Lower lobe of right lung (tissue), 2 donors: ENCODE measurements at regions not wholly inside any gene's neighbourhood (a gene's known extent, or its start where the extent isn't known, plus 50 kb on each side); places are given as distances from the start of the nearest gene placed in this dataset.
A peak's percentile ranks its signal among the peaks of the same experiment; 100 is the strongest.

Experiments
- ATAC-seq, 2 donors: fragments of 200-7000 bp; cut with Tn5 transposase; one replicate each; pipeline ENCODE4 v1.9.1; 2020 to 2022; ENCODE audit warnings: mild to moderate bottlenecking in 2 of 2, moderate library complexity in 2 of 2
- DNase-seq: peaks from one replicate; pipeline ENCODE4 v3.0.0-alpha.2; 2020
- H3K27ac ChIP-seq: fragments of 200-600 bp; one replicate; pipeline ENCODE4 v1.8.0; 2022
- H3K27me3 ChIP-seq: fragments of 200-600 bp; one replicate; pipeline ENCODE4 v1.8.0; 2022; ENCODE audit warnings: low read depth
- H3K36me3 ChIP-seq: fragments of 200-600 bp; one replicate; pipeline ENCODE4 v1.8.0; 2022; ENCODE audit warnings: mild to moderate bottlenecking
- H3K4me1 ChIP-seq: fragments of 200-600 bp; one replicate; pipeline ENCODE4 v1.8.0; 2022
- H3K4me3 ChIP-seq: fragments of 200-600 bp; one replicate; pipeline ENCODE4 v1.8.0; 2022; ENCODE audit warnings: mild to moderate bottlenecking
- H3K9me3 ChIP-seq: fragments of 200-600 bp; one replicate; pipeline ENCODE4 v1.8.0; 2022
- intact Hi-C: fragments of 100-400 bp; cut with DNase I; formaldehyde crosslinking; loops from one replicate; pipeline ENCODE4 v1.11.0; 2022
- TF ChIP-seq, protein P1 (sequence below): fragments of 200-600 bp; IDR thresholded peaks from one replicate; pipeline ENCODE4 v1.8.0; 2022; ENCODE audit warnings: antibody characterized with exemption, mild to moderate bottlenecking
- donor health status: DM: no; HTN: yes; CAD: no; lungs with severe emphysema.

DNA sequence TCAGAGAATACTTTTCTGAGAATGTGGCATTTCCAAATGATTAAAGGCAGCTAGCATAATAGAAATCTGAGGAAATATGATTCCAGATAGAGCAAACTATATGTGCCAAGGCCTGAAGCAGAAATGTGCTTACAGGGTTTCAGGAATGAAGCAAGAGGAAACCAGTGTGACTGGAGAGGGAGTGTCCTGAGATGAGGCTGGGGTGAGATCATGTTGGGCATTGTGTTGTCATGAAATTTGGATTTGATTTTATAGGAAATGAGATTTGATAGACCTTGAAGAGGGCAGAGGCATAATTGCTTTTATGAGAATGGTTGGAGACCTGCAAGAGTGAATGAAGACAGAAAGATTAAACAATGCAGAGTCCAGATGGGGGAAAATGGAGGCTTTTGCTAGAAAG lies 338.1 kb upstream of the SNX7 start:
- ATAC-seq (peak; percentile 77 to 80), DNase-seq (no peak)
- Histone ChIP-seq H3K4me1 (peaks cover 30% of the 10 kb centered on the region), H3K9me3 (no peaks in the 10 kb centered on the region), H3K4me3 (no peak overlapping the region), H3K27me3 (no peaks in the 10 kb centered on the region), H3K36me3 (no peaks in the 10 kb centered on the region), H3K27ac (peak overlapping the region; percentile 61)
- TF ChIP-seq, protein P1, sequence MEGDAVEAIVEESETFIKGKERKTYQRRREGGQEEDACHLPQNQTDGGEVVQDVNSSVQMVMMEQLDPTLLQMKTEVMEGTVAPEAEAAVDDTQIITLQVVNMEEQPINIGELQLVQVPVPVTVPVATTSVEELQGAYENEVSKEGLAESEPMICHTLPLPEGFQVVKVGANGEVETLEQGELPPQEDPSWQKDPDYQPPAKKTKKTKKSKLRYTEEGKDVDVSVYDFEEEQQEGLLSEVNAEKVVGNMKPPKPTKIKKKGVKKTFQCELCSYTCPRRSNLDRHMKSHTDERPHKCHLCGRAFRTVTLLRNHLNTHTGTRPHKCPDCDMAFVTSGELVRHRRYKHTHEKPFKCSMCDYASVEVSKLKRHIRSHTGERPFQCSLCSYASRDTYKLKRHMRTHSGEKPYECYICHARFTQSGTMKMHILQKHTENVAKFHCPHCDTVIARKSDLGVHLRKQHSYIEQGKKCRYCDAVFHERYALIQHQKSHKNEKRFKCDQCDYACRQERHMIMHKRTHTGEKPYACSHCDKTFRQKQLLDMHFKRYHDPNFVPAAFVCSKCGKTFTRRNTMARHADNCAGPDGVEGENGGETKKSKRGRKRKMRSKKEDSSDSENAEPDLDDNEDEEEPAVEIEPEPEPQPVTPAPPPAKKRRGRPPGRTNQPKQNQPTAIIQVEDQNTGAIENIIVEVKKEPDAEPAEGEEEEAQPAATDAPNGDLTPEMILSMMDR: no peak
- intact Hi-C loops: no loop called here

DNA sequence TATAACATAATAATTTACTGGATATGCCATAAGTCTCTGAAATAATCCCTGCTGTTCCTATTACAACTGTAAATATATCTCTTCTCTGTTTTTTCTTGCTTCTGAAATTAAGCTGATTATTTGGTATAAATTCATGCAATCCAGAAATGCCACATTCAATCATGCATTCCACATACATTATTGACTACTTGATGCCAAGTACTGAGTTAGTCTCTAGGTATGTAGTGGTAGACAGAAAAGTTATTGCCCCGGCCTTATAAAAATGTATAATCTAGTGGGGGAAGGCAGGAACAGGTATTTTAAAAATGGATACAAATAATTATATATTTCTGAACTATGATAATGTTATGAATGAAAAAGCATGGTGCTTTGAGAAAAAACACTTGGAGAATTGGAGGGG lies 338.6 kb upstream of the SNX7 start:
- no peaks in the 10 kb centered on the region for H3K36me3 ChIP-seq

DNA sequence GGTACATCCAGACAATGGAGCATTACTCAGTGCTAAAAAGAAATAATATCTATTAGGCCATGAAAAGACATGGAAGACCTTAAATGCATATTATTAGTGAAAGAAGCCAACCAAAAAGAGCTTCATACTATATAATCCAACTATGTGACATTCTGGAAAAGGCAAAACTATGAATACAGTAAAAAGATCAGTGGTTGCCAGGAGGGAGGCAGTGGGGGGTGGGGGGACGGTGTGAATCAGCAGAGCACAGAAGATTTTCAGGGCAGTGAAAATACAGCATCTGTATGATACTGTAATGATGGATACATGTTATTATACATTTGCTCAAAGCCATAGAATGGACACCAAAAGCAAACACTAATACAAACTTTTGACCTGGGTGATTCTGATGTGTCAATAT lies 339.4 kb upstream of the SNX7 start:
- Histone ChIP-seq H3K27ac (no peak overlapping the region), H3K9me3 (no peaks in the 10 kb centered on the region), H3K36me3 (no peaks in the 10 kb centered on the region), H3K4me1 (peaks cover 30% of the 10 kb centered on the region), H3K4me3 (no peak overlapping the region), H3K27me3 (no peaks in the 10 kb centered on the region)
- TF ChIP-seq, protein P1: no peak
- ATAC-seq (no peak), DNase-seq (no peak)
- intact Hi-C loops: no loop called here

More for the DNA sequence above, 338.6 kb upstream of the SNX7 start:
- peak overlapping the region; percentile 61 for H3K27ac ChIP-seq
- no peak for DNase-seq
- intact Hi-C loops: no loop called here
- H3K27me3 ChIP-seq: no peaks in the 10 kb centered on the region
- H3K9me3 ChIP-seq: no peaks in the 10 kb centered on the region
- peaks cover 30% of the 10 kb centered on the region for H3K4me1 ChIP-seq
- TF ChIP-seq, protein P1: no peak
- no peak overlapping the region for H3K4me3 ChIP-seq
- no peak for ATAC-seq

DNA sequence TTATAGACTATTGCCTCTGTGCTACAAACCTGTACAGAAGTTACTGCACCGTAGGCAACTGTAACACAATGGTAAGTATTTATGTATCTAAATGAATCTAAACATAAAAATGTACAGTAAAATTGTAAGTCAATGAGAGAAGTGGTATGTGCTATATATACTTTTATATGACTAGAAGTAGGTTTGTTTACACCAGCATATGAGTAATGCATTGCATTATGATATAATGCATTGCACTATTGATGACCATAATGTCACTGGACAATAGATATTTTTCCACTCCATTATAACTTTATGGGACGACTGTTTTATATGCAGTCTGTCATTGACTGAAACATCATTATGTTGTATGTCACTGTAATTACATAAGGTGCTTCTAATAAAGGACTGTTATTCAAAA lies 340.3 kb upstream of the SNX7 start:
- intact Hi-C loops: no loop called here
- TF ChIP-seq, protein P1: no peak
- no peak for ATAC-seq
- Histone ChIP-seq H3K27ac (no peak overlapping the region), H3K4me1 (peaks cover 29% of the 10 kb centered on the region), H3K27me3 (no peaks in the 10 kb centered on the region), H3K9me3 (no peaks in the 10 kb centered on the region), H3K4me3 (no peak overlapping the region), H3K36me3 (no peaks in the 10 kb centered on the region)
- no peak for DNase-seq

DNA sequence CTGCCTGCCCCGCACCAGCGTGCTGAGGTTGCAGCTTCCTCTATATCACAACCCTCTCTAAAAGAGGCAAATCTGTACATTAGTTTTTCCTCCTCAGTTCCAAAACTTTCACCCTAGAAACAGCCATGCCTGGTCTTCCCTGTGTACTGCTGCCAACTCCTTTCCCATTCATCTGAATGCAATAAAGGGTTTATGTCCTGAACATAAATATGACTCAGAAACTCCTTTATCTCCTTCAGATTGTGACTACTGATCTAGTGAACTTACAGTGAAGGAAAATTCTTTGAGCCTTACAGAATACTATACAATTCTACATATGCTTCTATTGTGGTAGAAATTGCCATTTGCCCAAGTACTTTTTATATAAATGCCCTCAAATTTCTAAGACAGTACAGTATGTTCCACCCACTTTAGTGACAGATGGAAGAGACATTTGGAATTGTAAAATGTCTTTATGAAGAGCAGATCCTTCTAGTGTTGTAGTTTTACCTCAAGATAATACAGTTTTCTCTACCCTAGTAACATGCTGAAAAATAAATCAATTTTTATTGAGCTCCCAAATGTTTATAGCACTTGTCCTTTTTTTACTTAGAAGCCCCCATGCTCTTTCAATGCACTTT lies 345.1 kb upstream of the SNX7 start:
- Histone ChIP-seq H3K9me3 (no peaks in the 10 kb centered on the region), H3K4me3 (no peak overlapping the region), H3K4me1 (no peaks in the 10 kb centered on the region), H3K36me3 (no peaks in the 10 kb centered on the region), H3K27ac (no peak overlapping the region), H3K27me3 (no peaks in the 10 kb centered on the region)
- intact Hi-C loops: no loop called here
- TF ChIP-seq, protein P1: no peak
- ATAC-seq: no peak
- no peak for DNase-seq

DNA sequence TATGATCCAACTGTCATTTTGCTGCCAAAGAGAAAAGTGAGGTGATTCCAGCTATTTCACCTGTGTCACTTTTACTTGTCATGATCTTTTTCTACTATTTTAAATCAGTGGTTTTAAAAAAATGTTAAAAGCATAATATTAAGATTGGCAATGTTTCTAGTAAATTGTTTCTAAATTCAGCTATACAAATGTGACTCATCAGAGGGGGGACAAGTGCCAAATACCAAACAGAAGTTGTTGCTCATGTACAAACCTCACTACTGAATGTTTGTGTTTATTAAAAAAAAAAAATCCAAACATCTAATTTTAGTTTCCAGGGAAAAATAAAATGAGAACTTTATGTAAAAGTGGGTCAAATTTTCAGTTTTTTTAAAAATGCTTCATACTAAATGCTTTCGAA lies 346.2 kb upstream of the SNX7 start:
- no peaks in the 10 kb centered on the region for H3K9me3 ChIP-seq
- H3K27me3 ChIP-seq: no peaks in the 10 kb centered on the region
- TF ChIP-seq, protein P1: no peak
- DNase-seq (no peak), ATAC-seq (no peak)
- H3K4me1 ChIP-seq: no peaks in the 10 kb centered on the region
- intact Hi-C loops: no loop called here
- H3K36me3 ChIP-seq: no peaks in the 10 kb centered on the region
- no peak overlapping the region for H3K27ac ChIP-seq
- no peak overlapping the region for H3K4me3 ChIP-seq
